Activated T-cell treated with anti-CD3 and anti-CD28 coated beads, Interleukin-2, amount 50 U/mL, for 24 hours (primary cell): ENCODE measurements at regions not wholly inside any gene's neighbourhood (a gene's known extent, or its start where the extent isn't known, plus 50 kb on each side); places are given as distances from the start of the nearest gene placed in this dataset.

ENCODE experiments used
- DNase-seq: peaks from one replicate; pipeline ENCODE4 v3.0.0-alpha.2; 2020
- H3K27ac Mint-ChIP-seq: 2 replicates; pipeline ENCODE4 v1.8.0; 2020; ENCODE audit warnings: mild to moderate bottlenecking, mixed read lengths
- H3K27me3 Mint-ChIP-seq: 2 replicates; pipeline ENCODE4 v1.8.0; 2020; ENCODE audit warnings: mixed read lengths
- H3K36me3 Mint-ChIP-seq: 2 replicates; pipeline ENCODE4 v1.8.0; 2020; ENCODE audit warnings: low read depth, mixed read lengths
- H3K4me1 Mint-ChIP-seq: 2 replicates; pipeline ENCODE4 v1.8.0; 2020; ENCODE audit warnings: low read depth, mixed read lengths
- H3K4me3 Mint-ChIP-seq: 2 replicates; pipeline ENCODE4 v1.8.0; 2020; ENCODE audit warnings: mild to moderate bottlenecking, moderate library complexity, mixed read lengths
- H3K9me3 Mint-ChIP-seq: 2 replicates; pipeline ENCODE4 v1.8.0; 2020; ENCODE audit warnings: mixed read lengths

DNA sequence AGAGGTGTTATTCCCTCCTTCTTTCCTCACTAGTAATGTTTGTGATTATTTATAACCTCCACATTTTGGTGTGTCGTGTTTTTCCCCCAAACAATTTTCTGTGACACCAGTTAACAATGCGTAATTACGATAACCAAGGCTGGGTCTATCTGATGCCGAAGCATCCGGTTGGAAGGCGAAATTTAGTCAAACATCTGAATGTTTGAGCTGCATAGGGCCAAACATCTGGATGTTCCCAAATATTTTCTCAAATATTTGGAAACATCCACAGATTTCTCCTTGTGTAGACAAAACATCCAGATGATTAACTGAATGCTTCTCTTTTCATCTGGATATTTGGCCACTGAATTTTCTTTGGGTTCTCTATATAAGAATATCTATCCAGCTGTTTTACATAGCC lies 371.7 kb downstream of the NFIB start:
- Mint-ChIP-seq H3K4me1 (peaks cover 5% of the 10 kb centered on the region), H3K27ac (no peak overlapping the region), H3K4me3 (no peak overlapping the region), H3K9me3 (peaks cover 7% of the 10 kb centered on the region), H3K36me3 (no peaks in the 10 kb centered on the region), H3K27me3 (no peaks in the 10 kb centered on the region)
- DNase-seq, result no peak

DNA sequence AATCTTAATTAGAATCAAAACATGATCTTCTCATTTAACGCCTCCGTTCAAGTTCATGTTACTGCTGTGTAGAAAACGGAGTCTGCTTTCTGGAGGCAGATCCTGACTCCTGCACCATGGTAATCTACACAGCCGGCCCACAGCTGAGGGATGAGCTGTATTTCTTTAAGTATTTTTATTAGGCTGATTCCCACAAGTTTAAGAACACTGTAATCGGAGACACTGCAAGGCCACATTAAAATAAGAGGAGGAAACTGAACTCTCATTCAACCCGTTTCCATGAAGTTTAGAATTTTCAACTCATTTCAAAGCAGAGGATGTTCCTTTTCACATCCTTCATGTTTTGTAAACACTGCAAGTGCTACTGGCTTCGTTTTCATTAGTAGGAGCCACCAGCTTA lies 372.2 kb downstream of the NFIB start:
- Mint-ChIP-seq H3K27me3 (no peaks in the 10 kb centered on the region), H3K27ac (no peak overlapping the region), H3K9me3 (peaks cover 7% of the 10 kb centered on the region), H3K4me3 (no peak overlapping the region), H3K36me3 (no peaks in the 10 kb centered on the region), H3K4me1 (peaks cover 5% of the 10 kb centered on the region)
- DNase-seq, result no peak

DNA sequence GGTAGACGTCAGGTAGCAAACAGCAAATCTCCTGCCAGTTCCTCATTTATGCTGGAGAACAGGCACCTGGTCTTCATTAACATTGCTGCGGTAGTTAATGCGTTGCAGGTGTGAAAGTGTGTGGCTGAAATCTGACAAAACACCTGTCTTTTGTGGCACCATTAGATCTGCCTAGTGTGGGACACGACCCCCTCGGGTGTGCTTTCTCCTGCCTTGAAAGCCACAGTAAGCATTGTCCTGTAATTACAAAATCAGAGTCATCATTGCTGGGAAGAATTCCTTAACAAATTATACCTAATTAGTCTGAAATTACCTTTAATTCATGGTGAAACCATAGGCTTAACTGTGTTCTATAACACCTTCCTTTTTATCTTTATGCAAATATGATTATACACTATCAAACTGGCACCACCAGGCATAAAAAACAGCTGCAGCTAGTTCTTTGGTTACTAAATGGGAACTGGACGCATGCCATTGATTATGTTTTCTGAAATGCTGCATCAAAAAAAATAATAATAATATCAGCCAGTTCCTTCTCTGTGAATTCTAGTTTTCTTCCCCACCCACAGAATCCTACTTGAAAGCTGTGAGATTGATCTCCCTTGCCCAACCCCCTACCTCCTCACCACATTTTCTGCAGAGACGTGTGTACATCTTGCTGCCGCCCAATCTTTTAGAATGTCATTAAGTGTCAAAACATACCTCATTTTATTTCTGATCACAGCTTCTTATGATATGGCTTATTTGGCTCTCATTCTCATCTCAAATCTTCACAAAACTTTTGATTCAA lies 374.0 kb downstream of the NFIB start:
- H3K27ac Mint-ChIP-seq, result no peak overlapping the region
- no peak for DNase-seq
- no peak overlapping the region for H3K4me3 Mint-ChIP-seq
- no peaks in the 10 kb centered on the region for H3K27me3 Mint-ChIP-seq
- peaks cover 5% of the 10 kb centered on the region for H3K4me1 Mint-ChIP-seq
- peaks cover 5% of the 10 kb centered on the region for H3K9me3 Mint-ChIP-seq
- no peaks in the 10 kb centered on the region for H3K36me3 Mint-ChIP-seq

DNA sequence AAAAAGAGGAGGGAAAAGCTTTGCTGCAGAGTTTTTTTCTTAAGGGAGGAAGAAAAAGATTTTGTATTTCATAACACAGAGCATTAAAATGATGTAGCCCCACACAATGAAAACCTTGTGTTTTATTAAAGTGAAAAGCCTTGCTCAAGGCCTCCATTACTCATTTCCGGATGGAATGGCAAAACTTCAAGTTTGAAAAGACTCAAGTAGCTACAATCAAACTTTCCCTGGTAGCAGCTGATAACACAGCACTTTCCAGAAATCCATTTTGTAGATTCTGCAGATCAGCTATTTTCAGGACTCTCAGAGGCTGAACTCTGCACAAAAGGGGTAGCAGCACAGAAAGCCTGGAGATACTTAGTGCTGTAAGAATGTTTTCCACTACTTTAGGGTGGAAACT lies 374.8 kb downstream of the NFIB start:
- peaks cover 5% of the 10 kb centered on the region for H3K4me1 Mint-ChIP-seq
- no peak for DNase-seq

DNA sequence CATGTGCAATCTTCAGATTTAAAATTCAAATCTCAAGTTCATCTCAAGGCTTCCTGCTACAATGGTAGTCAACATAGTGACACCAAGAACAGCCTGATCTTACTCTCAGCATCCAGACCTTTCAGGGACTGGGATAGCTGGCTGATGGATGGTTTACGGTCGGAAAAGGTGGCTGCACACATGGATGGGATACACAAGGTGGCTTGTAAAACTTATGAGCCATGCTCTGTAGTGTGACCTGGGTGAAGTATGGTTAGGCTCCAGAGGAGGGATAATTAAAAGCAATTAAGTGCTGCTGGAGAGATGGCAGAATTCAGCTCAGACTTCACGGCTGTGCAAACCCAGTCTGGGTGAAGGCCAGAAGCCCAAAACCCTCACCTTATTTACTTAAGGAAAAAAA lies 379.5 kb downstream of the NFIB start:
- DNase-seq, result no peak

More for the DNA sequence above, 374.8 kb downstream of the NFIB start:
- H3K9me3 Mint-ChIP-seq, result peaks cover 4% of the 10 kb centered on the region
- no peaks in the 10 kb centered on the region for H3K27me3 Mint-ChIP-seq
- no peaks in the 10 kb centered on the region for H3K36me3 Mint-ChIP-seq
- H3K4me3 Mint-ChIP-seq, result no peak overlapping the region
- H3K27ac Mint-ChIP-seq, result no peak overlapping the region

DNA sequence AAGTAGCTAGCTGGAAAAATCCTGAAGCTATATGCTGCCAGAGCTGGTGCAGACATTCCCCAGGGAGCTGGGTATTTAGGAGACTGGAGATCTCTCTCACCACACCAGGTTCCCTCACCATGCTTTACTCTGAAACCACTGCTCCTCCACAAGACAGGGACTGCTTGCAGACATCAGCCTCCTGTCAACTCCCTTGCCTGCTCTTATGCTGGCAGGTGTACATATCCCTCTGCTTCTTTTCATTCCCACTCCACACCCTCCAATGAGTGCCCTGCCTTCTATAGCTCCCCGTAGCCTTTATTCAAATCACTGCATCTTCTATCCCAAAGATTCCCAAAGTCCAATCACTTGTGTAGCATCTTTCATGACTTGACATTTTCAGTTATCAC lies 380.7 kb downstream of the NFIB start:
- Mint-ChIP-seq H3K4me3 (no peak overlapping the region), H3K4me1 (no peaks in the 10 kb centered on the region), H3K9me3 (peaks cover 4% of the 10 kb centered on the region), H3K36me3 (no peaks in the 10 kb centered on the region), H3K27me3 (no peaks in the 10 kb centered on the region), H3K27ac (no peak overlapping the region)
- no peak for DNase-seq

More for the DNA sequence above, 379.5 kb downstream of the NFIB start:
- H3K27ac Mint-ChIP-seq, result no peak overlapping the region
- H3K27me3 Mint-ChIP-seq, result no peaks in the 10 kb centered on the region
- no peak overlapping the region for H3K4me3 Mint-ChIP-seq
- no peaks in the 10 kb centered on the region for H3K36me3 Mint-ChIP-seq
- peaks cover 4% of the 10 kb centered on the region for H3K9me3 Mint-ChIP-seq
- H3K4me1 Mint-ChIP-seq, result no peaks in the 10 kb centered on the region

DNA sequence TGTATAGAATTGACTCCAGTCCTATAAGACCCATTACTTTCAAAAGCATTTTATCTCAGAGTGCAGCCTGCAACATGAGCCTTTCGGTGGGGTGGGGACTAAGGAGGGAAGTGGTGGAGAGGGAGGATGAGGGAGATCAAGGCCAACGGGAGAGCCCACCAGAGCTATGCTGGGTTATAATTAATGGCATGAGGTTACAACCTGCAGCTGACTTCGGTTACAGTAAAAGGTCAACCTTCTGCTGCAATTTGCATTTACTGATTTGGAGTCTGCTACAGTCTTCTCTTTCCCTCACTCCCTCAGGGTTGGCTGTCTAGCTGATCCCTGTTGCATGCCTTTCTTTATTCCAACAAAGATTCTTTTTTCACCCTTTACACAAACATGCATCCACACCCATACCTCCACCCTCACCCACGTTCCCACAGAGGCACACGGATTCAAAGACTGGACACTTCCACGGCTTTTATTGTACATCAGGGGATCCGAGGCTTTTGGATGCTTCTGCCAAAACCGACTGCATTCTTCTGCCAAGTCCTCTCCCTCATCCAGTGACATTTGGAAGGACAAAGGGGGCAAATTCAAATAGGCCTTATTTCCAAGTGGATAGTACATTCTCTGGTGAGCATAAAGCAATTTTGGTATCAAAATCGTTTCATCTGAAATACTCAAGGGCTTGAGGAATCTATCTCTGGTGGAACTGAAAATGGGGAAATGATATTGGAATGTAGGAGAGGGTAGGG lies 381.2 kb downstream of the NFIB start:
- Mint-ChIP-seq H3K4me1 (no peaks in the 10 kb centered on the region), H3K27me3 (no peaks in the 10 kb centered on the region), H3K9me3 (peaks cover 4% of the 10 kb centered on the region), H3K27ac (no peak overlapping the region), H3K36me3 (no peaks in the 10 kb centered on the region), H3K4me3 (no peak overlapping the region)
- DNase-seq, result no peak

DNA sequence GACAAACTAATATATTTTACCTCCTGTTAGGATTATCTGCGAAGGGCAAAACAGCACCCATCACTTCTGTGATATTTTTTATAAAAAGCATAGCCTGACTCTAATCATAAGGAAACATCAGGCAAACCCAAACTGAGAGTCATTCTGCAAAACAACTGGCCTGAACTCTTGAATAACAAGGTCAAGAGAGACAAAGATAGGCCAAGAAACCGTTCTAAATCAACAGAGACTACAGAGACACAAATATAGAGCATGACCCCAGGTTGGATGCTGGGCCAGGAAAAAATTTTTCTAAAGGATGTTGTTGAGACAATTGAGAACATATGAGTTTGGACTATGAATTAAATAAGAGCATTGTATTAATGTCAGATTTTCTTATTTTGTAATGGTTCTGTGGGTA lies 384.9 kb downstream of the NFIB start:
- Mint-ChIP-seq H3K27me3 (no peaks in the 10 kb centered on the region), H3K4me3 (no peak overlapping the region), H3K4me1 (no peaks in the 10 kb centered on the region), H3K27ac (no peak overlapping the region), H3K36me3 (no peaks in the 10 kb centered on the region), H3K9me3 (peaks cover 9% of the 10 kb centered on the region)
- DNase-seq, result no peak

DNA sequence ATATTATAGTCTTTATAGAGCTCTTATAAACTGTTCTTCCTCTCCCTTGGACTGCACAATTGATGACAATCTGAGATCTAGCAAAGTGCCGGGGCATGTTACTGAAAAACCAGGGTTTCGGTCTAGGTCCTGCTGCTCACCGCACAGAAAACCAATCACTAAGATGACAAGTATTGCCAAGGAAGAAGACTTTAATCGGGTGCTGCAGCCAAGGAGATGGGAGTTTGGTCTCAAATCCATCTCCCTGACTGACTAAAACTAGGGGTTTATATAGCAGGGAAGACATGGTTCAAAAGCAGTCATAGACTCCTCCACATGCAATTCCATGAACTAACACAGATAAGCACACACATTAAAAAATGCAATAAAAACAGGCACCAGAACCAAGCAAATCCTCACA lies 390.6 kb downstream of the NFIB start:
- Mint-ChIP-seq H3K27ac (no peak overlapping the region), H3K27me3 (no peaks in the 10 kb centered on the region), H3K4me3 (no peak overlapping the region), H3K4me1 (no peaks in the 10 kb centered on the region), H3K36me3 (no peaks in the 10 kb centered on the region), H3K9me3 (peaks cover 14% of the 10 kb centered on the region)
- DNase-seq, result no peak

DNA sequence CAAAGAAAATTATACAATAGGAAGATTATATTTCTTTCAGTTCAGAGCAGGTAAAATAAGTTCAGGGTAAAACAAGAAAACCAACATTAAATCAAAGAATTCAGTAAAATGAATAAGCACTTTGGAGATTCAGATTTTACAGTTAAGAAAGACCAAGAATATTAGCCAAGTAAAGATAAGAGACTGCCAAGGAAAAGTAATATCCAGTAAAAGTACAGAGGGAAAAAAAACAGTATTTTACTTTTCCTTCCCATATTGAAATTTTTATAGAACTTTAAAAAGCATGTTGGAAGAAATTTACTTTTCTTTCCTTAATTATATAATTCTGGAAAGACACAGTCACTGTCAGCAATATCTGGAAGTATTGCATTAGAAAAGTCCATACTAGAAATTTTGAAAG lies 393.4 kb downstream of the NFIB start:
- Mint-ChIP-seq H3K36me3 (no peaks in the 10 kb centered on the region), H3K4me1 (no peaks in the 10 kb centered on the region), H3K4me3 (no peak overlapping the region), H3K27me3 (no peaks in the 10 kb centered on the region), H3K9me3 (peaks cover 15% of the 10 kb centered on the region), H3K27ac (no peak overlapping the region)
- no peak for DNase-seq

DNA sequence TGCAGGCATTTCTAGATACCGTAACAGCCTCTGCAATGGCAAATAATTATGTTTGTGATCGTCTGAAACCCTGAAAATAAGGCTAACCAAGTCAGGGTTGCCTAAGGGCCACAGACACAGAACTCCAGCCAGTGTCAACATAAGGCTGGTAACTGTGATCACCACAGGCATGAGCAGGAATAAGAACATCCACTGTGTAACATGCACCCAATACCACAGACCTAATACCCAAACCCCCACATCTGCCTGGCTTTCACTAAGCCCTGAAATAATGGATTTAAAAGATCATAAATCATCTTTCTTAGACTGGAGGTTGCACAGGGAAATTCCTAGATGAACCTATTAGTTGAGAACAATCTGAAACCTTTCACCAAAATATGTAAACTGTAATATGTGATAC lies 394.5 kb downstream of the NFIB start:
- Mint-ChIP-seq H3K36me3 (no peaks in the 10 kb centered on the region), H3K9me3 (peaks cover 13% of the 10 kb centered on the region), H3K27ac (no peak overlapping the region), H3K4me3 (no peak overlapping the region), H3K4me1 (no peaks in the 10 kb centered on the region), H3K27me3 (no peaks in the 10 kb centered on the region)
- DNase-seq, result no peak

DNA sequence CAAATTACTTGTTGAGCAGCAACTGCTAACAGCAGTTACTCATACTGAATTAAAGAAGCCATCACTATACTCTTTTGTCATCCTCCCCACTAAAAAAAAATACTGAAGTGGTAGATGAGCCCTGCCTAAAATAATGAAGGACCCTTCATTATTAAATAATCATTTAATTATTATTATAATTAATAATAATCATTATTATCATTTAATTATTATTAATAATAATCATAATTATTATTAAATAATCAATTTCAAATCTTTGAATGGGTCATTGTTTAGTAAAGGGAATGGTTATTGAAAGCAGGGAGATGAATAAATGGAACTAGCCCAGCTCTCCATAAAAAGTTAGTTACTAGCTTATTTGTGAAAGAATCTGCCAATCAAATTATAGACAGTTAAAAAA lies 396.4 kb downstream of the NFIB start:
- H3K9me3 Mint-ChIP-seq, result peaks cover 11% of the 10 kb centered on the region
- H3K4me1 Mint-ChIP-seq, result no peaks in the 10 kb centered on the region
- no peaks in the 10 kb centered on the region for H3K36me3 Mint-ChIP-seq
- H3K4me3 Mint-ChIP-seq, result no peak overlapping the region
- H3K27me3 Mint-ChIP-seq, result no peaks in the 10 kb centered on the region
- DNase-seq, result no peak
- H3K27ac Mint-ChIP-seq, result no peak overlapping the region

DNA sequence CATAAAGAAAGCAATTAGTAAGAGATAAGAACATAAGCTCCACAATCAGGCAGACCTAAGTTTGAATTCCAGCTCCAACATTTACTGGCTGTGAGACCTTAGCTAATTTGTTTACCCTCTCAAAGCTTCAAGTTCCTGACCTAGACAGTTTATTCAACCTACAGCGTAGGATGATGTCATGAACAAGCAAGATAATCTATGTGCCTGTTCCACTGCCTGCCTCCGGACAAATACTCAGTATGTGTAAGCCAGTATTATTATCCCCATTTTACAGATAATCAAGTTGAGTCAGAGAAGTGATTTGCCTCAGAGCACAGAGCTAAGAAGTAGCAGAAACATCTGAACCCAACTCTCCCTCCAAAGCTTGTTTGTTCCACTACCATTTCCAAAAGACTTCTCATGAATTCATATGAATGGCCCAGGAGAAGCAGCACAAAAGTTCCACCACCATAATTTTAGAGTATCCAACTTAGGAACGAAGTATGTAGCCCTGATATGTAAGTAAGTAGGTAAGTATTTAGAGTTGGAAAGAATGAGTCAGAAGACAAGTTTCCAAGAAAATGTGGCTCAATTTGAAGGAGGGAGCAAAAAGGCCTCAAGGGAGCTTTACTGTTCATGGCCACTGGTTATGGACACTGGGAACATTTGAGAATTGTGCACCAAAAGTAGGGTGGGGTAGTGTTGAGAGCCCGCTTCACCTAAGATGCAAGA lies 398.2 kb downstream of the NFIB start:
- Mint-ChIP-seq H3K27ac (no peak overlapping the region), H3K36me3 (no peaks in the 10 kb centered on the region), H3K9me3 (peaks cover 9% of the 10 kb centered on the region), H3K27me3 (no peaks in the 10 kb centered on the region), H3K4me3 (no peak overlapping the region), H3K4me1 (no peaks in the 10 kb centered on the region)
- DNase-seq, result no peak

DNA sequence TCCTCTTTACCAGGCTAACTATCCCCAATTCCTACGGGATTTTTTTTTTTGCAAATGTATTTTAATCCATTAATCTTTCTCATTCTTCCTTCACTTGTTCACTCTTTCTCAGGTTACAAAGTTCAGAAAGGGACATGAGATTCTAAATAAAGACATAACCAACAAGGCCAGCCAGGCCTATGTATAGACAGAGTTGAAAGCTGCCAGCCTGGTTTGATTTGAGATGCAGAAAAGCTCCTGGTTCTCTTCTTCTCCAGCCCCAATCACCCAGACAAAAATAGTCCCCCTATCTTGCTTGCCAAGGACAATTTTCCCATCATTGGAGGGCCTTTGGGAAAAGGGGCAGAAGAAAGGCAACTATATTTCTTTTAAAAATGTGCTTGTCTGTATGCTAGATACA lies 398.8 kb downstream of the NFIB start:
- Mint-ChIP-seq H3K9me3 (peaks cover 11% of the 10 kb centered on the region), H3K27ac (no peak overlapping the region), H3K36me3 (no peaks in the 10 kb centered on the region), H3K4me3 (no peak overlapping the region), H3K4me1 (no peaks in the 10 kb centered on the region), H3K27me3 (no peaks in the 10 kb centered on the region)
- DNase-seq, result no peak

DNA sequence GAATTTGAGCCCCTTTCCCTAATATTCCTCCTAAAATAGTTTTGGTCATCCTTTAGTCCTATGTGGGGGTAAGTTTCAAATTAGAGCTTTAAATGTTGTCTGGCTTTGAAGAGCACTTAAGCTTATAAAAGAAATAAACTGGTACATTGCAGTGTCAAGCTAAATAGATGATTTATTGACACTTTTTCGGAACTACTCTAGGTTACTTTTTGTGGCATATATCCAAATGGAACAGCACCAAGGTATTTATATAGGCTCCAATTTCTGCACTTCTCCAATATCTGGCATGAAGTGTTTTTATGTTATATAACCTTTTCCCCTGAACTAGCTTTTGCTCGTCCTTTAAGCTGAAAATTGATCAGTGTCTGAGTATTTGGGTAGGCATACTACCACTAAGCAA lies 402.5 kb downstream of the NFIB start:
- Mint-ChIP-seq H3K4me3 (no peak overlapping the region), H3K4me1 (no peaks in the 10 kb centered on the region), H3K27me3 (no peaks in the 10 kb centered on the region), H3K27ac (no peak overlapping the region), H3K36me3 (no peaks in the 10 kb centered on the region), H3K9me3 (peaks cover 13% of the 10 kb centered on the region)
- no peak for DNase-seq
